ENCODE measurements at regions not wholly inside any gene's neighbourhood (a gene's known extent, or its start where the extent isn't known, plus 50 kb on each side); places are given as distances from the start of the nearest gene placed in this dataset.

DNA sequence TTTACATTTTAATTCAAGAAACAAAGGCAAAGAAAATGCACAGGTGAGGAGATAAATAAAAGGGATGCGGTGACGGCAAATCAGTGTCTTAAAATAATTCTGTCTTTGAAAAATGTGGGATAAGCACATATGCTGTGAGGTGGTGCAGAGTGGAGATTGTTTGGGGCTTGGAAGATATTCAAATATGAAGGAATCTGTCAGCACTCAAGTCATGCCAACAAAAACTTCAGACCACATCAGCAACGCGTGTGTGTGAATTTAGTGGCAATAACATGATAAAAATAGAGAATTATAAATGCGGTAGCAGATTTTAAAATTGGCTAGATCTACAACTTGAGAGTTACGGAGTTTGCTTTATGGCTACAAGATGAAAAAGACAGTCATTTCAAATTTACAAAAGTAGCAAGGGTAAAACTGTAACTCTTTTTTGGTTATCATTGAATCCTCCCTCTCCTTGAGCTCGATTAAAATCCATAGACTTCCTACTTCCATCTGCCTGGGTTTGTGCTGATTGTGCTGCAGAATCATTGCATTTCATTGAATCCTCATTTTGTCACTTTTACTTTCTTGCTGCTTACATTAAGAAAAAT, 71.5 kb upstream of the VCX2 start:
- H2AFZ ChIP-seq: no peak overlapping the region
- no peaks in the 10 kb centered on the region for H3K36me3 ChIP-seq (replicated peaks; ENCODE audit: insufficient read depth, low read depth)
- H3K9me2 ChIP-seq (replicated peaks; ENCODE audit: insufficient read depth): no peaks in the 10 kb centered on the region
- H3K4me1 ChIP-seq (ENCODE audit: insufficient read depth): no peaks in the 10 kb centered on the region
- no peak overlapping the region for H3K4me2 ChIP-seq
- H3K27ac ChIP-seq: no peak overlapping the region
- no peak for DNase-seq (ENCODE audit: low spot score)
- TF ChIP-seq EZH2 (IDR thresholded peaks at IDR 0.05; ENCODE audit: borderline replicate concordance): no peak
- TF ChIP-seq EZH2phosphoT487 (IDR thresholded peaks at IDR 0.05; ENCODE audit: low read depth, severe bottlenecking, unreplicated experiment): no peak
- TF ChIP-seq, protein P1, sequence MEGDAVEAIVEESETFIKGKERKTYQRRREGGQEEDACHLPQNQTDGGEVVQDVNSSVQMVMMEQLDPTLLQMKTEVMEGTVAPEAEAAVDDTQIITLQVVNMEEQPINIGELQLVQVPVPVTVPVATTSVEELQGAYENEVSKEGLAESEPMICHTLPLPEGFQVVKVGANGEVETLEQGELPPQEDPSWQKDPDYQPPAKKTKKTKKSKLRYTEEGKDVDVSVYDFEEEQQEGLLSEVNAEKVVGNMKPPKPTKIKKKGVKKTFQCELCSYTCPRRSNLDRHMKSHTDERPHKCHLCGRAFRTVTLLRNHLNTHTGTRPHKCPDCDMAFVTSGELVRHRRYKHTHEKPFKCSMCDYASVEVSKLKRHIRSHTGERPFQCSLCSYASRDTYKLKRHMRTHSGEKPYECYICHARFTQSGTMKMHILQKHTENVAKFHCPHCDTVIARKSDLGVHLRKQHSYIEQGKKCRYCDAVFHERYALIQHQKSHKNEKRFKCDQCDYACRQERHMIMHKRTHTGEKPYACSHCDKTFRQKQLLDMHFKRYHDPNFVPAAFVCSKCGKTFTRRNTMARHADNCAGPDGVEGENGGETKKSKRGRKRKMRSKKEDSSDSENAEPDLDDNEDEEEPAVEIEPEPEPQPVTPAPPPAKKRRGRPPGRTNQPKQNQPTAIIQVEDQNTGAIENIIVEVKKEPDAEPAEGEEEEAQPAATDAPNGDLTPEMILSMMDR (IDR thresholded peaks at IDR 0.05; ENCODE audit: poor library complexity): no peak
- no peaks in the 10 kb centered on the region for H3K79me2 ChIP-seq
- no peaks in the 10 kb centered on the region for H3K27me3 ChIP-seq
- no peaks in the 10 kb centered on the region for H3K9me3 ChIP-seq (ENCODE audit: low read depth)
- no peak overlapping the region for H3K4me3 ChIP-seq
- no peaks in the 10 kb centered on the region for H4K20me1 ChIP-seq (ENCODE audit: insufficient read depth, poor library complexity, severe bottlenecking)
- WGBS (ENCODE audit: low lambda C conversion rate, missing lambda C conversion rate): 86% methylated on average over 7 of the region's 7 CpGs

DNA sequence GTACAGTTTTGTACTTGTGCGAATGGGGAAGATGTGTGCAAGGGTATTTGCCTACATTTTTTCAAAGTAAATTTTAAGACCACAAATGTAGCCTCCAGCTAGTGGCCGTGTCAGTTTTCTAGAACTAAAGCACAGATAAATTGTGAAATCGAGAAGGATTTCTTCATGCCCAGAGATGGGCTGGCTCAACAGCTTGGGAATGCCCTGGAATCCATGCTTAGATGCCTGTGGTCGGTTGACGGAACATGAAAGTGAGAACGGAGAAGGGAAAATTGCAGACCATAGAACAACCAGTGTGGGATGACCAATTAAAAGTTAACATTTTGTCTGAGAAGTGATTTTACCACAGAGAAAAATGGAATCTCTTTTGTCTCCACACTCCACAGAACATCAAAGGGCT, 73.2 kb upstream of the VCX2 start:
- Histone ChIP-seq H3K27ac (no peak overlapping the region), H3K9me2 (replicated peaks; ENCODE audit: insufficient read depth) (no peaks in the 10 kb centered on the region), H3K9me3 (ENCODE audit: low read depth) (no peaks in the 10 kb centered on the region), H3K79me2 (no peaks in the 10 kb centered on the region), H3K36me3 (replicated peaks; ENCODE audit: insufficient read depth, low read depth) (no peaks in the 10 kb centered on the region), H3K4me2 (no peak overlapping the region), H3K4me3 (no peak overlapping the region), H3K27me3 (no peaks in the 10 kb centered on the region), H4K20me1 (ENCODE audit: insufficient read depth, poor library complexity, severe bottlenecking) (no peaks in the 10 kb centered on the region), H3K4me1 (ENCODE audit: insufficient read depth) (no peaks in the 10 kb centered on the region), H2AFZ (no peak overlapping the region)
- no peak for TF ChIP-seq EZH2phosphoT487 (IDR thresholded peaks at IDR 0.05; ENCODE audit: low read depth, severe bottlenecking, unreplicated experiment)
- no peak for TF ChIP-seq EZH2 (IDR thresholded peaks at IDR 0.05; ENCODE audit: borderline replicate concordance)
- TF ChIP-seq, protein P1 (IDR thresholded peaks at IDR 0.05; ENCODE audit: poor library complexity): no peak
- WGBS (ENCODE audit: low lambda C conversion rate, missing lambda C conversion rate): 71% methylated on average over 6 of the region's 6 CpGs
- no peak for DNase-seq (ENCODE audit: low spot score)

DNA sequence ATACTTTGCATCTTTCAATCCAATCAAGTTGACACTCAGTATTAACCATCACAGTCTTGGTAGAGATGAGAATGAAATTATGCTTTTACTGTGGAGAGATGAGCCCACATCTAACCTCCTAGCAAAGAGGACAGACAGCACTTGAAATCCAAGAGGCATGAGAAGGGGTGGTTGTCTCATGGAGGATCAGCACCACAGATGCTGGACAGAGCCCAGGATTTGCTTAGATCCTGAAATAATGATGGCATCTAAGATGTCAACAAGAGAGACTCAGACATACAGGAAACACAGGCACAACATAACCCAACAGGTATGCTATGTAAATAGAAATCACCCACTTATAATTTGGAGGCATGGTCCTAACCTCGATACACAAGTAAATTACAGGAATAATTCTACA, 74.3 kb upstream of the VCX2 start:
- Histone ChIP-seq H2AFZ (no peak overlapping the region), H3K36me3 (replicated peaks; ENCODE audit: insufficient read depth, low read depth) (no peaks in the 10 kb centered on the region), H3K4me3 (no peak overlapping the region), H3K9me2 (replicated peaks; ENCODE audit: insufficient read depth) (no peaks in the 10 kb centered on the region), H3K27ac (no peak overlapping the region), H3K4me1 (ENCODE audit: insufficient read depth) (no peaks in the 10 kb centered on the region), H3K79me2 (no peaks in the 10 kb centered on the region), H3K9me3 (ENCODE audit: low read depth) (no peaks in the 10 kb centered on the region), H3K27me3 (no peaks in the 10 kb centered on the region), H3K4me2 (no peak overlapping the region), H4K20me1 (ENCODE audit: insufficient read depth, poor library complexity, severe bottlenecking) (no peaks in the 10 kb centered on the region)
- TF ChIP-seq, protein P1 (IDR thresholded peaks at IDR 0.05; ENCODE audit: poor library complexity): no peak
- no peak for TF ChIP-seq EZH2 (IDR thresholded peaks at IDR 0.05; ENCODE audit: borderline replicate concordance)
- no peak for TF ChIP-seq EZH2phosphoT487 (IDR thresholded peaks at IDR 0.05; ENCODE audit: low read depth, severe bottlenecking, unreplicated experiment)
- 71% methylated on average over 1 of the region's 1 CpG for WGBS (ENCODE audit: low lambda C conversion rate, missing lambda C conversion rate)
- no peak for DNase-seq (ENCODE audit: low spot score)
